SK-N-SH (cell line): ENCODE measurements at regions not wholly inside any gene's neighbourhood (a gene's known extent, or its start where the extent isn't known, plus 50 kb on each side); places are given as distances from the start of the nearest gene placed in this dataset.

Experiments
- CTCF ChIP-seq: fragments of 200-600 bp; sonication (generic); IDR thresholded peaks from 2 replicates; pipeline ENCODE4 v1.6.1; 2017; ENCODE audit warnings: antibody characterized with exemption, mild to moderate bottlenecking, moderate library complexity
- EP300 ChIP-seq, 2 experiments: IDR thresholded peaks; 2 replicates each; pipeline versions ENCODE4 v1.4.0 to v1.6.1; 2012; ENCODE audit warnings: borderline replicate concordance in 1 of 2, low read depth in 1 of 2, low read length in 1 of 2
- EZH2phosphoT487 ChIP-seq: fragments of 200-600 bp; sonication (generic); IDR thresholded peaks from 2 replicates; pipeline ENCODE4 v1.6.1; 2017; ENCODE audit warnings: low read depth, mixed run types, mild to moderate bottlenecking, antibody characterized with exemption, moderate library complexity, borderline replicate concordance
- FOSL2 ChIP-seq: IDR thresholded peaks from 2 replicates; pipeline ENCODE4 v1.4.0; 2012; ENCODE audit warnings: low read depth, mild to moderate bottlenecking, moderate library complexity, borderline replicate concordance
- GABPA ChIP-seq: IDR thresholded peaks from 2 replicates; pipeline ENCODE4 v1.4.0; 2012; ENCODE audit warnings: low read depth, mild to moderate bottlenecking
- IRF3 ChIP-seq: fragments of 150-350 bp; IDR thresholded peaks from 2 replicates; pipeline ENCODE4 v1.6.1; 2016; ENCODE audit warnings: mild to moderate bottlenecking, low read depth, low read length
- RCOR1 ChIP-seq: fragments of 150-350 bp; IDR thresholded peaks from 2 replicates; pipeline ENCODE4 v1.6.1; 2017; ENCODE audit warnings: antibody characterized with exemption, low read length

GRCh38 chr22:49687333-49687732 is 140.3 kb downstream of the BRD1 start:
- TF ChIP-seq FOSL2 (no peak), CTCF (no peak), EZH2phosphoT487 (no peak), GABPA (no peak), RCOR1 (no peak), EP300 (IDR thresholded peaks at IDR 0.05; ENCODE audit: borderline replicate concordance in 1 of 2, low read depth in 1 of 2, low read length in 1 of 2) (no peak), IRF3 (no peak)
